ENCODE measurements at regions not wholly inside any gene's neighbourhood (a gene's known extent, or its start where the extent isn't known, plus 50 kb on each side); places are given as distances from the start of the nearest gene placed in this dataset.

GRCh38 chr18:59059140-59059539, 80.5 kb upstream of the SEC11C start:
- H3K27ac ChIP-seq = no peak overlapping the region
- TF ChIP-seq, protein P1, sequence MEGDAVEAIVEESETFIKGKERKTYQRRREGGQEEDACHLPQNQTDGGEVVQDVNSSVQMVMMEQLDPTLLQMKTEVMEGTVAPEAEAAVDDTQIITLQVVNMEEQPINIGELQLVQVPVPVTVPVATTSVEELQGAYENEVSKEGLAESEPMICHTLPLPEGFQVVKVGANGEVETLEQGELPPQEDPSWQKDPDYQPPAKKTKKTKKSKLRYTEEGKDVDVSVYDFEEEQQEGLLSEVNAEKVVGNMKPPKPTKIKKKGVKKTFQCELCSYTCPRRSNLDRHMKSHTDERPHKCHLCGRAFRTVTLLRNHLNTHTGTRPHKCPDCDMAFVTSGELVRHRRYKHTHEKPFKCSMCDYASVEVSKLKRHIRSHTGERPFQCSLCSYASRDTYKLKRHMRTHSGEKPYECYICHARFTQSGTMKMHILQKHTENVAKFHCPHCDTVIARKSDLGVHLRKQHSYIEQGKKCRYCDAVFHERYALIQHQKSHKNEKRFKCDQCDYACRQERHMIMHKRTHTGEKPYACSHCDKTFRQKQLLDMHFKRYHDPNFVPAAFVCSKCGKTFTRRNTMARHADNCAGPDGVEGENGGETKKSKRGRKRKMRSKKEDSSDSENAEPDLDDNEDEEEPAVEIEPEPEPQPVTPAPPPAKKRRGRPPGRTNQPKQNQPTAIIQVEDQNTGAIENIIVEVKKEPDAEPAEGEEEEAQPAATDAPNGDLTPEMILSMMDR (IDR thresholded peaks at IDR 0.05) = no peak
- H3K4me3 ChIP-seq = no peak overlapping the region
- DNase-seq (ENCODE audit: low spot score) = no peak

DNA sequence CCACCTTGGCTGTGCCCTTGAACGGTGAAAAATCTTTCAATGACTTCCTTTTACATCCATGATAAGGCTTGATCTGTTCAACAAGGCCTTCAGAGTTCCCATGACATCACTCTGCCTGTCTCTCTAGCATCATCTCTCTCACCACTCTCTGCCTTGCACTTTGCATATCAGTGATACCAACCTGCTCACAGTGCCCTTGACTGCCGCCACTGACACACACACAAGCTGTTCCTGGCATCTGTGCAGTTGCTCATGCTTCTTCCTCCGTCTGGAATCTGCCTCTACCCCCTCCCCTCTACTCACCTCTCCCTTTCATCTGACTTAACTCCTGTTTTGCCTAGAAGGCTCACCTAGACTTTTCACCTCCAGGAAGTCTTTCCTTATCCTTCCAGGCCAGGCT, 79.1 kb upstream of the SEC11C start:
- DNase-seq (ENCODE audit: low spot score) = peak; percentile 22
- TF ChIP-seq, protein P1 (IDR thresholded peaks at IDR 0.05) = no peak
- Histone ChIP-seq H3K4me3 (no peak overlapping the region), H3K27ac (no peak overlapping the region)

GRCh38 chr18:59061914-59062642, 77.6 kb upstream of the SEC11C start:
- Histone ChIP-seq H3K4me3 (no peak overlapping the region), H3K27ac (no peak overlapping the region)
- TF ChIP-seq, protein P1 (IDR thresholded peaks at IDR 0.05) = no peak
- peak; percentile 52 for DNase-seq (ENCODE audit: low spot score)

DNA sequence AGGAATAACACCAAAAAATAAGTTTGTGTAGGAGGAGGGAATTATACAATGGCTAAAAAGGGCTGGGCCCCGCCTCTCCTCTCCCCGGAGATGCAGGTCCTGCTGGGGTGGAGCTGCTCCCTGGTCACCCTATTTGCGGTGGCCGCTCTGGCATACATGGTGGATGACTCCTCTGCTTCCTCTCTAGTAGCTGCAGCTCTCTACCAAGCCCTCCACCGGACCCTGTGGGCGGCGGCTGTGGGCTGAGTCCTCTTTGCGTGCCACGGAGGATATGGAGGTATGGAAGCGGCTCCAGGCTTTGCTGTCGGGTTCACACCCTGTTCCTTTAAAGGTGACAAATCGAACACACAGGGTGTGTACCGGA, 77.1 kb upstream of the SEC11C start:
- Histone ChIP-seq H3K27ac (no peak overlapping the region), H3K4me3 (no peak overlapping the region)
- TF ChIP-seq, protein P1 (IDR thresholded peaks at IDR 0.05) = no peak
- peak; percentile 57 for DNase-seq (ENCODE audit: low spot score)

DNA sequence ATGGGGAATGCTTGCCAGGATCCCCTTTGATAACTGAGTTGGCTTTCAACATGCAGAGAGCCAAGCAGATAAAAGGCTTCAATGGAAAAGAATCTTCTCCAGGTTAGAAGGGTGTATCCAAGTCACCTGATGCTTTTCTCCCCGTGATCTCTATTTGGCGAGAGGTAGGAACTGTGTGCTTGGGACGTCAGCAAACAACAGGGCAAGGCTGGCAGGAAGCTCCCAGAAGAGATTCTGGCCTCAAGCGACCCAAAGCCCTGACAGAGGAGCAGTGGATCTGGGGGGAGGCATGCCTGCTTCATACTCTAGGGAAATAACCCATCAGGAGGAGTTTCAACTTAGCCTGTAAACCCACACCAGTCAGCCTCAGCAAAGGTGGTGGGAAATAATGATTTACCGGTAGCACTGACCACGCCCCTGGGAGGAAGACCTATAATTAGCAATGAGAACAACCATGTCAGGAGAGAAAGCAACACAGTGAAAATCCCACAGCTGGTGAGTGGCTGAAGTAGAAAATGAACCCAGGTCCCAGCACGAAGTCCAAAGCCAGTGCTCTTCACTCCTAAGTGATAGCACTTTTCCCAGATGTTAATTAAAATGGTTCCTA, 76.3 kb upstream of the SEC11C start:
- Histone ChIP-seq H3K27ac (no peak overlapping the region), H3K4me3 (no peak overlapping the region)
- DNase-seq (ENCODE audit: low spot score) = peak; percentile 29
- TF ChIP-seq, protein P1 (IDR thresholded peaks at IDR 0.05) = no peak

GRCh38 chr18:59063912-59064311, 75.8 kb upstream of the SEC11C start:
- no peak overlapping the region for H3K4me3 ChIP-seq
- DNase-seq (ENCODE audit: low spot score) = no peak
- TF ChIP-seq, protein P1 (IDR thresholded peaks at IDR 0.05) = no peak
- no peak overlapping the region for H3K27ac ChIP-seq

DNA sequence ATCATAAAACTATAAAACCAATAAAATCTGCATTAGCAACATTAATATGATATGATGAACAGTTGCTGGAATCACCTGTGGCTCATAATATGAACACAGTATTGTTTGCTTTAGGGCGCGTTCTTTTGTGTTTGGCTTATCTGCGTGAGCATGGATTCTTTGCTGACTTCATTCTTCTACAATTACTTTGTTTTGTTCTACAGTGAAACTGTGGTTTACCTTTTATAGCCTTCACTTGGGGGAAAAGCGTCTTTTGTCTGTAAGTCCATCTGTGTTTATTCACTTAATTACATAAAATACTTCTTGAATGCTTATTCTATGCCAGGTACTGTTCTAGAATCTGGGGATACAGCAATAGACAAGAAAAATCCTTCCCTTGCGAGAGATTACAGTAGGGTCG, 74.0 kb upstream of the SEC11C start:
- TF ChIP-seq, protein P1 (IDR thresholded peaks at IDR 0.05) = no peak
- DNase-seq (ENCODE audit: low spot score) = no peak
- no peak overlapping the region for H3K4me3 ChIP-seq
- no peak overlapping the region for H3K27ac ChIP-seq
